ENCODE measurements at regions not wholly inside any gene's neighbourhood (a gene's known extent, or its start where the extent isn't known, plus 50 kb on each side); places are given as distances from the start of the nearest gene placed in this dataset.

- TF ChIP-seq RAD21 (IDR thresholded peaks at IDR 0.05; ENCODE audit: low read length) (no peak), POLR2A (IDR thresholded peaks at IDR 0.05; ENCODE audit: low read depth, low read length) (no peak), MXI1 (IDR thresholded peaks at IDR 0.05; ENCODE audit: borderline replicate concordance, low read depth, low read length) (no peak), CTCF (conservative IDR thresholded peaks at IDR 0.05; ENCODE audit: low read depth, low read length) (no peak), MAFK (IDR thresholded peaks at IDR 0.05; ENCODE audit: low read depth, low read length) (no peak), SMC3 (IDR thresholded peaks at IDR 0.05; ENCODE audit: low read depth, low read length) (no peak)
Measured at GRCh38 chr6:19413323-19413722, 423.8 kb upstream of the ID4 start.

Data from IMR-90 (cell line).